Smooth muscle cell (in vitro differentiated cells): ENCODE measurements at regions not wholly inside any gene's neighbourhood (a gene's known extent, or its start where the extent isn't known, plus 50 kb on each side); places are given as distances from the start of the nearest gene placed in this dataset.
"Not testable (repeated sequence)": the region's sequence is repeated elsewhere in the genome, so short reads cannot be mapped to it uniquely, and the experiment has no call there.

Experiments used
- DNase-seq: peaks from one replicate; lab custom pipeline; 2025; ENCODE audit not compliant: unreplicated experiment; lab: John Stamatoyannopoulos, UW
- H2AFZ ChIP-seq: fragments of 200-600 bp; sonication (generic); 2 replicates; pipeline ENCODE4 v1.6.0; 2016; ENCODE audit warnings: antibody characterized with exemption, low read depth, mild to moderate bottlenecking
- H3F3A ChIP-seq: fragments of 200-600 bp; sonication (generic); 2 replicates; pipeline ENCODE4 v1.6.0; 2017; ENCODE audit warnings: antibody characterized with exemption, low read depth
- H3K27ac ChIP-seq: fragments of 200-600 bp; sonication (generic); 2 replicates; pipeline ENCODE4 v1.5.1; 2016; ENCODE audit warnings: low read depth, mild to moderate bottlenecking
- H3K27me3 ChIP-seq: fragments of 200-600 bp; sonication (generic); 2 replicates; pipeline ENCODE4 v1.6.1; 2016; ENCODE audit warnings: low read depth, mild to moderate bottlenecking
- H3K36me3 ChIP-seq: fragments of 200-600 bp; sonication (generic); 2 replicates; pipeline ENCODE4 v1.5.1; 2016; ENCODE audit warnings: low read depth
- H3K4me1 ChIP-seq: fragments of 200-600 bp; sonication (generic); 2 replicates; pipeline ENCODE4 v1.5.1; 2016; ENCODE audit warnings: low read depth
- H3K4me2 ChIP-seq: fragments of 200-600 bp; sonication (generic); 2 replicates; pipeline ENCODE4 v1.6.0; 2016; ENCODE audit warnings: mild to moderate bottlenecking
- H3K4me3 ChIP-seq: fragments of 200-600 bp; sonication (generic); 2 replicates; pipeline ENCODE4 v1.5.1; 2016; ENCODE audit warnings: mild to moderate bottlenecking
- H3K79me2 ChIP-seq: fragments of 200-600 bp; sonication (generic); 2 replicates; pipeline ENCODE4 v1.6.0; 2016; ENCODE audit warnings: low read depth, mild to moderate bottlenecking
- H3K9ac ChIP-seq: fragments of 200-600 bp; sonication (generic); 2 replicates; pipeline ENCODE4 v1.6.0; 2016; ENCODE audit warnings: low read depth
- H3K9me3 ChIP-seq: fragments of 200-600 bp; sonication (generic); replicated peaks from 2 replicates; pipeline ENCODE4 v1.5.1; 2016; ENCODE audit warnings: low read depth
- H4K20me1 ChIP-seq: fragments of 200-600 bp; sonication (generic); 2 replicates; pipeline ENCODE4 v1.6.0; 2016; ENCODE audit warnings: low read depth
- WGBS: methylation state at CpG from one replicate; pipeline ENCODE4 v1.1.7; 2016; ENCODE audit warnings: low lambda C conversion rate; 5-methylcytosine and 5-hydroxymethylcytosine counted together
- TF ChIP-seq, protein P1 (sequence below): fragments of 200-600 bp; sonication (generic); IDR thresholded peaks from 2 replicates; pipeline ENCODE4 v1.5.1; 2017; ENCODE audit warnings: borderline replicate concordance, mild to moderate bottlenecking, antibody characterized with exemption; ENCODE audit not compliant: insufficient read depth, poor library complexity, severe bottlenecking

DNA sequence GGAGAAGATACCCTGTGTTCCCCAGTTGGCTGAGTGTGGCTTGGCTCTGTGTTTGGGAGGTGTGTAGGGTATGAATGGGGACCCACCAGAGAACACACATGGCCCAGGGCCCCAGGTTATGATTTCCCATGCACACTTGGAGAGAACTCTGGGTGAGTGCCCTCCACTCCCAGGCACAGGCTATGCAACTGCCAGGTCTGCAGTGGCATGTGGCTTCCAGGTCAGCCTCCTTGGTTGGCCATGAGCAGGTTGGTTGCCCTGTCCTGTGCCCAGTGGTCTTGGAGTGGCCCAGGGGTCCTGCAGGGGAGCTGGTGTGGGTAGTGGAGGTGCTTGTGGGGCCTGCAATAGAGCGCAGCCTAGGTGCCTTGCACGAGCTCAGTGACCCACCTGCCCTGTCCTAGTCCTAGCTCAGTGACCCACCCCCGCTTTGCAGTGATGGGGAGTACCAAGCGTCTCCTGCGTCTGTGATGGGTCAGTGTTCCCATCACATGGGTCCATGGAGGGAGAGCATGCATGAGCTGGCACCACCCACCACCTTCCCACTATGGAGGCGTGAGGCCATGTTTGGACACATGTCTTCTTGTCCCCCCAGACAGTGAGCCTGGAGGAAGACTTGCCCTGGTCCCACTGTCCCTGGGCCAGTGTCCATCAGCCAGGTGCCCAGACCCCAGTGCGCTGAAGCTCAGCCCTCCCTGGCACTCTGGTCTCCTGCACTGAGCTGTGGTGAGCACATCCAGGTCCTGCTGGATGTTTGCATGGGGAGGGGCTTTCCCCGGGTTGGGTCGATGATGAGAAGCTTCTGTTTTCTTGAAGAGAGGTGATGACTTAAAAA, 217.3 kb downstream of the SNRPN start:
- Histone ChIP-seq H3K79me2 (no peaks in the 10 kb centered on the region), H3K27ac (no peak overlapping the region), H3K4me3 (no peak overlapping the region), H3K36me3 (no peaks in the 10 kb centered on the region), H3K9me3 (peaks cover 4% of the 10 kb centered on the region), H3K4me2 (no peak overlapping the region), H3F3A (no peaks in the 10 kb centered on the region), H3K9ac (no peak overlapping the region), H4K20me1 (no peaks in the 10 kb centered on the region), H3K4me1 (no peaks in the 10 kb centered on the region), H3K27me3 (no peaks in the 10 kb centered on the region), H2AFZ (no peak overlapping the region)
- DNase-seq: no peak
- TF ChIP-seq, protein P1, sequence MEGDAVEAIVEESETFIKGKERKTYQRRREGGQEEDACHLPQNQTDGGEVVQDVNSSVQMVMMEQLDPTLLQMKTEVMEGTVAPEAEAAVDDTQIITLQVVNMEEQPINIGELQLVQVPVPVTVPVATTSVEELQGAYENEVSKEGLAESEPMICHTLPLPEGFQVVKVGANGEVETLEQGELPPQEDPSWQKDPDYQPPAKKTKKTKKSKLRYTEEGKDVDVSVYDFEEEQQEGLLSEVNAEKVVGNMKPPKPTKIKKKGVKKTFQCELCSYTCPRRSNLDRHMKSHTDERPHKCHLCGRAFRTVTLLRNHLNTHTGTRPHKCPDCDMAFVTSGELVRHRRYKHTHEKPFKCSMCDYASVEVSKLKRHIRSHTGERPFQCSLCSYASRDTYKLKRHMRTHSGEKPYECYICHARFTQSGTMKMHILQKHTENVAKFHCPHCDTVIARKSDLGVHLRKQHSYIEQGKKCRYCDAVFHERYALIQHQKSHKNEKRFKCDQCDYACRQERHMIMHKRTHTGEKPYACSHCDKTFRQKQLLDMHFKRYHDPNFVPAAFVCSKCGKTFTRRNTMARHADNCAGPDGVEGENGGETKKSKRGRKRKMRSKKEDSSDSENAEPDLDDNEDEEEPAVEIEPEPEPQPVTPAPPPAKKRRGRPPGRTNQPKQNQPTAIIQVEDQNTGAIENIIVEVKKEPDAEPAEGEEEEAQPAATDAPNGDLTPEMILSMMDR: no peak
- WGBS: 91% methylated on average over 9 of the region's 9 CpGs

DNA sequence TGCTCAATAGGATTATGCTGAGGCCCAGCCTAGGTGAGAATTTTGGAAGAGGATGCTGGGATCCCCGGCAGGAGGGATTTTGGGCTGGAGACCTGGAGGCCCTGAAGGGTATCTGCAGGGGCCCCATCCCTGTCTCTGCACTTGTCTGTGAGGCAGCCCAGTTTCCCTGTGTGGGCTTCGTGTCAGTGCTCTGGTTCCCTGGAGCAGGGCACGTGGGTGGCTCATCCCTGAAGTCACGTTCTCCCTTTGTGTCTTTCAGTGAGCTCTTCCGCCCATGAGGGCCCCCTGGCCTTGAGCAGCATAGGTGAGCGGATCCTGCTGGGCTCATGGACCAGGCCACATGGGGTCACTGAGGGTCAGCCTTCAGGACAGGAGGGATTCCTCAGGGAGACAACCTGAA, 217.9 kb downstream of the SNRPN start:
- no peak overlapping the region for H3K27ac ChIP-seq
- peaks cover 4% of the 10 kb centered on the region for H3K9me3 ChIP-seq
- H2AFZ ChIP-seq: no peak overlapping the region
- no peak for DNase-seq
- H3F3A ChIP-seq: no peaks in the 10 kb centered on the region
- no peak overlapping the region for H3K4me3 ChIP-seq
- no peak overlapping the region for H3K9ac ChIP-seq
- H3K27me3 ChIP-seq: no peaks in the 10 kb centered on the region
- H3K36me3 ChIP-seq: no peaks in the 10 kb centered on the region
- no peaks in the 10 kb centered on the region for H4K20me1 ChIP-seq
- WGBS: 90% methylated on average over 6 of the region's 6 CpGs
- H3K79me2 ChIP-seq: no peaks in the 10 kb centered on the region
- no peak overlapping the region for H3K4me2 ChIP-seq
- TF ChIP-seq, protein P1: no peak
- H3K4me1 ChIP-seq: no peaks in the 10 kb centered on the region

DNA sequence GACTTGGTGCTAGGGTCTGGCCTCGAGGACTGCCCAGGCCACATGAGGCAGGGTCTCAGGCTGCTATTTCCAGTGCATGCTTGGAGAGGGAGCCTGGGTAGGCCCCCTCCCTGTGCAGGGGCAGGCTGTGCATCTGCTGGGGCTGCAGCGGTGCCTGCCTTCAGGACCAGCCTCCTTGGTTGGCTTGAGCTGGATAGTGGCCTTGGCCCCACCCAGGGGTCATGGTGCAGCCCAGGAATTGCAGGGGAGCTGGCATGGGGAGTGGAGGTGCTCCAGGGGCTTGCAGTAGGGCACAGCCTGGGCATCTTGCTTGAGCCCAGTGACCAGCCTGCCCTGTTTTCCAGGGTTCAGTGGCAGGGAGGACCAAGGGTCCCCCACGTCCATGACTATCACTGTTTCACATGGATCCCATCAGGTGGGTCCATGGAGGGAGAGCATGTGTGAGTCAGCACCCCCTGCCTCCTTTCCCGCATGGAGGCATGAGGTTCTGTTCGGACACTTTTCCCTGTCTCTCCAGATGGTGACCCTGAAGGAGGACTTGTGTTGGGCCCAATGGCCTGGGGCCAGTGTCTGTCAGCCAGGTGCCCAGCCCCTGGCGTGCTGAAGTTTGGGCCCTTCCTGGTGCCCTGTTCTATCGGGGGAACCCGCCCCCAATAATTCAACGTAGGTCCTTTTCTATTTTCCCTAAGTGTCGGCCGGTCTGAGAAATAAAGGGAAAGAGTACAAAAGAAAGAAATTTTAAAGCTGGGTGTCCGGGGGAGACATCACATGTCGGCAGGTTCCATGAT, 218.6 kb downstream of the SNRPN start:
- no peak overlapping the region for H3K4me3 ChIP-seq
- H3K79me2 ChIP-seq: no peaks in the 10 kb centered on the region
- no peaks in the 10 kb centered on the region for H3K36me3 ChIP-seq
- no peaks in the 10 kb centered on the region for H3K27me3 ChIP-seq
- no peaks in the 10 kb centered on the region for H3K4me1 ChIP-seq
- TF ChIP-seq, protein P1: no peak
- H3K4me2 ChIP-seq: no peak overlapping the region
- no peak for DNase-seq
- H4K20me1 ChIP-seq: no peaks in the 10 kb centered on the region
- WGBS: 80% methylated on average over 13 of the region's 13 CpGs
- no peak overlapping the region for H3K27ac ChIP-seq
- no peaks in the 10 kb centered on the region for H3F3A ChIP-seq
- H3K9me3 ChIP-seq: peaks cover 4% of the 10 kb centered on the region
- H2AFZ ChIP-seq: no peak overlapping the region
- H3K9ac ChIP-seq: no peak overlapping the region

DNA sequence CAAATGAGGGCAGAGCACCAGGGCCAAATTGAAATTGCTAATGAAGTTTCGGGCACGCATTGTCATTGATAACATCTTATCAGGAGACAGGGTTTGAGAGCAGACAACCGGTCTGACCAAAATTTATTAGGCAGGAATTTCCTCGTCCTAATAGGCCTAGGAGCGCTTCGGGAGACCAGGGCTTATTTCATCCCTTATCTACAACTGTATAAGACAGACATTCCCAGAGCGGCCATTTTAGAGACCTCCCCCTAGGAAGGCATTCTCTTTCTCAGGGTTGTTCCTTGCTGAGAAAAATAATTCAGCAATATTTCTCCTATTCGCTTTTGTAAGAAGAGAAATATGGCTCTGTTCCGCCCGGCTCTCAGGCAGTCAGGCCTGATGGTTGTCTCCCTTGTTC, 219.4 kb downstream of the SNRPN start:
- not testable (repeated sequence) for H3K27me3 ChIP-seq, H3K9me3 ChIP-seq, H3K27ac ChIP-seq, H3K9ac ChIP-seq, H2AFZ ChIP-seq, H3K4me3 ChIP-seq, H3K36me3 ChIP-seq, H4K20me1 ChIP-seq, DNase-seq, H3K4me1 ChIP-seq, H3F3A ChIP-seq, H3K4me2 ChIP-seq, H3K79me2 ChIP-seq
- WGBS: 88% methylated on average over 10 of the region's 10 CpGs
